ENCODE measurements at regions not wholly inside any gene's neighbourhood (a gene's known extent, or its start where the extent isn't known, plus 50 kb on each side); places are given as distances from the start of the nearest gene placed in this dataset.

- ChIA-PET CTCF (interaction anchor here (0.6 kb wide), 1 partner anchor 1248 kb away, joined by 3 read pairs; no protein-coding TSS in a partner anchor), POLR2A (ENCODE audit: low non-redundant PET) (no interaction called here)
- peaks cover 4% of the 10 kb centered on the region for H3K27me3 ChIP-seq (replicated peaks; ENCODE audit: insufficient read depth, low read depth, low read length, poor library complexity)
- no peaks in the 10 kb centered on the region for H3K9me3 ChIP-seq (ENCODE audit: low read depth, low read length, poor library complexity, severe bottlenecking)
- no peak for DNase-seq (ENCODE audit: low spot score)
- no peaks in the 10 kb centered on the region for H3K4me1 ChIP-seq (ENCODE audit: insufficient read depth, low read length, poor library complexity, severe bottlenecking)
- H3K27ac ChIP-seq (ENCODE audit: low read depth, low read length, poor library complexity, severe bottlenecking): no peak overlapping the region
- intact Hi-C loops (cut with micrococcal nuclease; ENCODE audit: unreplicated experiment): no loop called here
- no TSS peak for BruUV-seq (replicated peaks)
- H3K36me3 ChIP-seq (ENCODE audit: insufficient read depth, low read length, poor library complexity, severe bottlenecking): no peaks in the 10 kb centered on the region
- no peak overlapping the region for H3K4me3 ChIP-seq (ENCODE audit: low read depth, low read length, poor library complexity, severe bottlenecking)
- TF ChIP-seq EZH2 (IDR thresholded peaks at IDR 0.05; ENCODE audit: borderline replicate concordance, low read depth, low read length, poor library complexity, severe bottlenecking) (no peak), CTCF (conservative IDR thresholded peaks at IDR 0.05; ENCODE audit: low read depth, low read length) (no peak)
Measured at GRCh38 chr9:85200726-85201404, 531.3 kb downstream of the NTRK2 start.

GRCh38 chr9:85199866-85200495 is 530.5 kb downstream of the NTRK2 start:
- BruUV-seq (replicated peaks): no TSS peak
- POLR2A ChIA-PET (ENCODE audit: low non-redundant PET): no interaction called here
- Histone ChIP-seq H3K9me3 (ENCODE audit: low read depth, low read length, poor library complexity, severe bottlenecking) (no peaks in the 10 kb centered on the region), H3K36me3 (ENCODE audit: insufficient read depth, low read length, poor library complexity, severe bottlenecking) (no peaks in the 10 kb centered on the region), H3K4me3 (ENCODE audit: low read depth, low read length, poor library complexity, severe bottlenecking) (no peak overlapping the region), H3K27ac (ENCODE audit: low read depth, low read length, poor library complexity, severe bottlenecking) (no peak overlapping the region), H3K27me3 (replicated peaks; ENCODE audit: insufficient read depth, low read depth, low read length, poor library complexity) (peaks cover 4% of the 10 kb centered on the region), H3K4me1 (ENCODE audit: insufficient read depth, low read length, poor library complexity, severe bottlenecking) (no peaks in the 10 kb centered on the region)
- CTCF ChIA-PET: no interaction called here
- intact Hi-C loops (cut with micrococcal nuclease; ENCODE audit: unreplicated experiment): no loop called here
- DNase-seq (ENCODE audit: low spot score): no peak
- TF ChIP-seq CTCF (conservative IDR thresholded peaks at IDR 0.05; ENCODE audit: low read depth, low read length) (no peak), EZH2 (IDR thresholded peaks at IDR 0.05; ENCODE audit: borderline replicate concordance, low read depth, low read length, poor library complexity, severe bottlenecking) (no peak)

- DNase-seq (ENCODE audit: low spot score): no peak
- TF ChIP-seq EZH2 (IDR thresholded peaks at IDR 0.05; ENCODE audit: borderline replicate concordance, low read depth, low read length, poor library complexity, severe bottlenecking) (no peak), CTCF (conservative IDR thresholded peaks at IDR 0.05; ENCODE audit: low read depth, low read length) (no peak)
- Histone ChIP-seq H3K27me3 (replicated peaks; ENCODE audit: insufficient read depth, low read depth, low read length, poor library complexity) (no peaks in the 10 kb centered on the region), H3K27ac (ENCODE audit: low read depth, low read length, poor library complexity, severe bottlenecking) (no peak overlapping the region), H3K9me3 (ENCODE audit: low read depth, low read length, poor library complexity, severe bottlenecking) (no peaks in the 10 kb centered on the region), H3K4me1 (ENCODE audit: insufficient read depth, low read length, poor library complexity, severe bottlenecking) (no peaks in the 10 kb centered on the region), H3K4me3 (ENCODE audit: low read depth, low read length, poor library complexity, severe bottlenecking) (no peak overlapping the region), H3K36me3 (ENCODE audit: insufficient read depth, low read length, poor library complexity, severe bottlenecking) (no peaks in the 10 kb centered on the region)
- intact Hi-C loops (cut with micrococcal nuclease; ENCODE audit: unreplicated experiment): no loop called here
- ChIA-PET POLR2A (ENCODE audit: low non-redundant PET) (no interaction called here), CTCF (no interaction called here)
- BruUV-seq (replicated peaks): no TSS peak
Measured at GRCh38 chr9:85192750-85193149, 523.2 kb downstream of the NTRK2 start.
